ENCODE measurements at regions not wholly inside any gene's neighbourhood (a gene's known extent, or its start where the extent isn't known, plus 50 kb on each side); places are given as distances from the start of the nearest gene placed in this dataset.

DNA sequence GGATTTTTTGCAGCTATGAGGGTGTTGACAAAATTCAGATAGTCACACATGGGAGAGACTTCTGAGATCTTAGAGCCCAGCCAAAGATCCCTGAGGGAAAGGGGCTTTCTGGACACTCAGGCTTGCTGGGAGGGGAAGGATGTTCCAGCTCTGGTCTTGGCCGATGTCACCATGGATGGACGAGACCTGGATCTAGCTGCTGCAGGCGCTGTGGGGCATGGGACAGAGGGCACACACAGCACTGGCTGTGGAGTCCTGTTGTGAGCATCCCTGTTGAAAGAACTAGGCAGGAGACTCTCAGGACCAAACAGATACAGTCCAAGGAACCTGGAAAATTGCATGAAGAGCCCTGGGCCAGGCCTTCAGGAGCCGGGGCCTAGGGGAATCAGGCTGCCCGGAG lies 80.1 kb upstream of the SDK2 start:
- no peak for DNase-seq (ENCODE audit: low read depth)

DNA sequence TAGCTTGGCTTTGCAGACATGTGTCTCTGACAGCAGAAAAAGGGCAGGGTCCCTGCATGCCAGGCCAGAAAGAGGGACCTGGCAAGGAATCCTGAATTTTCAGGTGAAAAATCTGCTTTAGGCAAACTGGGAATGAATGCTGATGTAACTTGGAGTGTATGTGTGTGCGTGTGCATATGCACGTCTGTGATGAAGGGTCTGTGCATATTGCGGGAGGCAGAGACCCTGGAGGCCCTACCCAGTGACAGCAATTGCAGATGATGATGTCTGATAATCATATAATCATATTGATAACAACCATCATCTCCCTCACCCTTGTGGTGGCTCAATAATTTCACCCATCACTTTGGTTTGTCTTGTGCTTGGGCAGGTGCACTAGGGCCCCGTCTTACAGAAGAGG lies 80.7 kb upstream of the SDK2 start:
- no peak for DNase-seq (ENCODE audit: low read depth)

DNA sequence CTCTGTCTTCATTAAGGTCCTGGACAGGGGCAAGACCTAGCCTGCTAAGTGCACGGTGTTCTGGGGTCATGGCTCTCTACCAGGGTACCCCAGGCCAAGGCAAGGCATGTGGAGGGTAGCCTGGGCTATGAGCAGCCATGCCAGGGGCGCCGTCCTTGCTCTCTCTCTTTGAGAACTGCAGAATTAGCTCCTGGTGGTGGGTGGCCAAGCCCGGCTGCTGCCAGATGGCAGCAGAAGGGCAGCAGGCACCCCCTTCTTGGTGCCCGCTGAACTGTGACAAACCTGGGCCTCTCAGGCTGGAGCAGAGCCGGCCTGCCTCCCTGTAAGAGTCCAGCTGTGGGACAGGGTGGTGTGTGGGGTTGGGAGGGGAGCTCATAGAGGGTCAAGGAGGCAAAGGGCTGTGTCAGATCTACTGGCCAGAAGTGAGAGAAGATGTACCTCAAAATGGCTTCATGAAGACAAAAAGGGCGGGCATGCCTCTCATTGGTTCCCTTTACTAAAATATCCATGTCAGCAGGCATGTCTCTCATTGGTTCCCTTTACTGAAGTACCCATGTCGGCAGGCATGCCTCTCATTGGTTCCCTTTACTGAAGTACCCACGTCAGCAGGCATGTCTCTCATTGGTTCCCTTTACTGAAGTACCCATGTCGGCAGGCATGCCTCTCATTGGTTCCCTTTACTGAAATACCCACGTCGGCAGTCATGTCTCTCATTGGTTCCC lies 81.7 kb upstream of the SDK2 start:
- DNase-seq (ENCODE audit: low read depth), result no peak

DNA sequence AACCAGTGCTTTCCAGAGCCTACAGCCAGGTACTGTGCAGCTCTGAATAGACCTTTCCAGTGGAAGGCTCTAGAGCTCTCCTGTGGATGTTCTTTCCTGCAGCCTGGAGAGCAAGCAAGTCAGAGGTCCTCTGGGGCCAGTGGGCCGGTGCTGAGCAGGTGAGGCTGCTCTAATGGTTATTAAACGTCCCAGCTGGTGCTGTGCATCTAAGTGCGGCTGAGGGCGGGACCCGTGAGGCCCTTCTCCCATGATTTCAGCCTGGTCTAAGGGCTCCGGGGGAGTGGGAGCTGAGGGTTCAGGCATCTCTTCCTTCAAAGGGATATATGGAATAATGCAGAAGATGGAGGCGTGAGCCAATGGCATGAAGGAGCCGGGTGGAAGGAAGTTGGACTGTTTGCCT lies 83.7 kb upstream of the SDK2 start:
- no peak for DNase-seq (ENCODE audit: low read depth)

DNA sequence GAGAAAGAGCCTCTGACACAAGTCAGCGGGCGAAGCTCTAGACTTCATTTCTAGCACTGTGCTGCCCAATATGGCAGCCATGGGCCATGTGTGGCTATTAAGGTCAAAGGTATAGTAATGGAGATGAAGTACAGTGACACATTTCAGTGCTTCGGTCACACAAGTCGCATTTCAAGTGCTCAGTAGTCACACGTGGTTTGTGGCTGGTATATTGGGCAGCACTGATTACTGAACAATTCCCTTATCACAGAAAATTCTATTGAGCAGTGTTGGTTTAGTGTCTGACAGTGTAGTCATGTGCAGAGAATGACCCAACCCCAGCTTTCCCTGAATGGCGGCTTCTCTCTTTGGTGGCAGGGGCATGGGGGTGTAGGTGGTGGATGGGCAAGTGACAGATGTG lies 84.9 kb upstream of the SDK2 start:
- DNase-seq (ENCODE audit: low read depth), result no peak

DNA sequence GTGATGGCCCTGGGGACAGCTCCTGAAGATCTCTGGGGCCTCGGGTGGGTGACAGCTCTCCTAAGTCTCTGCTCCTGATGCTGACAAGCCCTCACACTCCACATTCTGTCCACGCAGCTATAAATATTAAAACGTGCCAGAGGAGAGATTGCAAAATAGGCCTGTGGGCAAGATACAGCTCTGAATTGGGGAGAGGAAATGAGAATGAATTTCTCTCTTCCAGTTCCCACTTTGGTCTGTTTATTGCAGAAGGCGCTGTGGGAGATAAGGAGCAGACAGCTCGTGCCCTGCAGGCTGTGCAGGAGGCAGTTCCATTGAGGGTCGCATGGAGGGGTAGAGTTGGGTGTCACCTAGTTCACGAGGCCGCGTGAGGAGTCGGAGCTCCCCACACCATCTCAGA lies 87.5 kb upstream of the SDK2 start:
- no peak for DNase-seq (ENCODE audit: low read depth)

DNA sequence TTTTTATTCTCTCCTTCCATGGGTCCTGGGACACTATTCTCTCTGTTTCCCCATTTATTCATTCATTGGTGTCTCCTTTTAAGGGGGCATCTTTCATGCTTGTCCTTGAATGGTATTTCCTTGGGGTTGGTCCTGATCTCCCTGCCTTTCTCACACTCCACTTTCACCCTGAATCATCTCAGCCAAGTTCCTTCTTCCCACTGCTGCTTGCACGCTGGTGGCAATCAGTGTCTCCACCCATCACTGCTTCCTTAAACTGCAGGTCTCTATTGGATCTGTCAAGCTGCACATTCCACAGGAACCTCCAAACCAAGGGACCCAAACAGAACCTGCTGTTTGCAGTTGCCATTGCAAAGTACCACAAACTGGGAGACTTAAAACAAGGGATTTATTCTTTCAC lies 89.3 kb upstream of the SDK2 start:
- no peak for DNase-seq (ENCODE audit: low read depth)

DNA sequence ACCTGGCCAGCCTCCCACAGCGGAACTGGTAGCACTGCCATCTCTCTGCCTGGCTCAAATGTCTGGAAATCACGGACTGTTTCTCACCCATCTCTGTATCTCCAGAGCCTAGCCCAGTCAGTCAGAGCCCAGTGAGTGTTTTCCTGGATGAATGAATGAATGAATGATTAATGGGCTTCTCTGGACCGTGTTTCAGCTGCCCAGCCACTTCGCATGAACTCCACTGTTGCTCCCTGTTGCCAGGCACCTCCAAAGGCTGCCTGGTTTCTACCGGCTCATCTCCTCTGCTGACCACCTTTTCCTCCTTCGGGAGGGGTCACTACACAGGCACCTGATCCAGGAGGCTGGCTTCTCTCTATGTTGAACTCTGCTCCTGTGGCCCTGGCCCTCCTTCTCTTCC lies 91.0 kb upstream of the SDK2 start:
- no peak for DNase-seq (ENCODE audit: low read depth)

DNA sequence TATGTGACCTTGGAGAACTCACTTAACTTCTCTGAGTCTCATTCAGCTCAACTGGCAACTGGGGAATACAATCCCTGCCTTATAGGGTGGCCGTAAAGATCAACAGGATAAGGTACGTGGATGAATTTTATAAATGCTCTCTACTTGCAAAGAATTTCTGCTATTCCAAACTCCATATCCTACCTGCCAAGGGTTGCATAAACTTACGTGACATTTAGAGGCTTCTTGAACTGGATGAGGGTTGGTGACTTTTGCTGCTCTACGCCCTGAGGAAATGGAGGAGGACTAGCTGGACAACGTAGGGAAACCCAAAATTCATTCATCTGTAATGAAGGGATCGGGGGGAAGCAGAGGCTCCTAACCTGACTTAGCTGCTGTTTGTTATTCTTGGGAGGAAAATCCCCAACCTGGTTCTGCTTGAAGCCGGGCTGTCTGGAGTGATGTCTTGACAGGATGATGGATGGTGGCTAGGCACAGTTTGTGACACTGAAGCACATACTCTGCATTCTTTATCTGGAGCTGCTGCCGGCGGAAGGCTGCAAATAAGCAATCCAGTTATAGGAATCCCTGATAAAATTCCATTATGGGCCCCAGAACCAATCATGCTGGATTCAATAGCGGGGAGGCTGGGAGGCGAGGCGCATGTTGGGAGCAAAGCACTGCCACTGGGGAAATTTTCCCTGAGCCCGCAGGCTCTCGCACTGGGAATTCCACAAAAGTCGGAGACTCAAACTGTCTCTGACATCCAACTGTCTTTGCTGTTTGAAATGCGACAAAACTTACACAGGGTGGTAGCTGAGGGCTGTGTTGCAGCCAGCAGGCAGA lies 94.7 kb upstream of the SDK2 start:
- no peak for DNase-seq (ENCODE audit: low read depth)

DNA sequence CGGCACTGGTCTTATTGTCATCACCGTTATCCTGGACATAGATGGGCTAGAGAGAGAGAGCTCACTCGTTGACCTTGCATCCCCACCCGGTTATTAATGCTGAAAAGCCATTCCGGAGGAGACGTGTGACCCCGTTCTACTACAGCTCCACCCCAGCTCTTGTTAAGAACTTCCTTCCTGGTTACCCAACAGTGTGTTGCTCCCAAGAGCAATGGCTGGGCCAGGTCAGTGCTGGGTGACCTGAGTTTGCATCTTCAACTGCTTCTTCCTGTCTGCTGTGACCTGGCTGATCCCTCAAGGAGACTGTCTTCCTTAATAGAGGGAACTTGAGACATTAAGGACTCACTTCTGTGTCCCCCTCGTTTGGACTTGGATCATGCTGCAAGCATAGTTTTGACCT lies 96.1 kb upstream of the SDK2 start:
- no peak for DNase-seq (ENCODE audit: low read depth)

DNA sequence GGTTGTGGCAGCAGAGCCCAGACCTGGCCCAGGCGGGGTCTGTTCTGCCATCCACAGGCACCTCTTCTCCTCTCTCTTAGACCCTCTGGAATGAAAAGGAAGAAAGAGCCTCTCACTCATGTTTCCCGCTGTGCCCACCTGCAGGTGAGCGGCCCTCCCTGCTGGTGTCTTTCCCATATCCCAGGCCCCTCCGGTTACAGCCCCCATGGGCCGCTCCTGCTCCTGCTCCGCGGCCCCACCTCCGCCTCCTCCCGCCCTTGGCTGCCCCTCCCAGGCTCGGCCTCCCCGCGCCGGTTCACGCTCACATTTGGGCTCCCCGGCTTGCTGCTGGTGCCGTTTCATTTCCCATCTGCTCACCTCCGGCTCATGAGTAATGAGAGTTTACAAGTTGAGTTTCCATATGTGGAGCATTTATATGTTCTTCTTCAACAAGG lies 98.7 kb upstream of the SDK2 start:
- no peak for DNase-seq (ENCODE audit: low read depth)

DNA sequence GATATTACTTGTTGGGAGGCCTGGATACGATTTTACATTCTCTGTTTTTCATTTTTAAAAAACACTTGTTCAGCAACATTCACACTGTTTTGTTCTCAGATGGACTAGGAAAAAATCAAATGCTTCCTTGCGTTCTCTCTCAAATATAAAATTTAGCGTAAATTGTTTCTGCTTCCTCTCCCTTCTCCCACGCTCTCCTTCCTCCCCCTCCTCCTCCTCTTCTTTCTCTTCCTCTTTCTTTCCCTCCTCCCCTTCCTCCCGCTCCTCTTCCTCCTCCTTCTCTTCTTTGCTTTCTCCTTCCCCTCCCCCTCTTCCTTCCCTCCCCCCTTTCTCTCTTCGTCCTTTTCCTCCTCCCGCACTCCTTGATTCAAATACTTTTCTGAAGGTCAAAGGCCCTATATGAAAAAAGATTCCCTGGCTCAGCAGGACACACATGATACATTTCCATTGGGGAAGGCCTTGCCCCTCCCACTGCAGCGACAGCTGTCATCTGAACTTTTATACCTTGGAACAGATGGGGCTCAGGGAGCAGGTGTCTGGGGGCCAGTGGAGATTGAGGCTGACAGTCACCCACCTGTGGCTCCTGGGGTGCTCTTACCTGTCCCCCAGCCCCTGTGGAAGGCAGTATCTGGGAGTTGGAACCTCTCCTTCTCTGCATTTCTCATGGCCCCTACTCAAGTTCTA lies 99.4 kb upstream of the SDK2 start:
- no peak for DNase-seq (ENCODE audit: low read depth)

DNA sequence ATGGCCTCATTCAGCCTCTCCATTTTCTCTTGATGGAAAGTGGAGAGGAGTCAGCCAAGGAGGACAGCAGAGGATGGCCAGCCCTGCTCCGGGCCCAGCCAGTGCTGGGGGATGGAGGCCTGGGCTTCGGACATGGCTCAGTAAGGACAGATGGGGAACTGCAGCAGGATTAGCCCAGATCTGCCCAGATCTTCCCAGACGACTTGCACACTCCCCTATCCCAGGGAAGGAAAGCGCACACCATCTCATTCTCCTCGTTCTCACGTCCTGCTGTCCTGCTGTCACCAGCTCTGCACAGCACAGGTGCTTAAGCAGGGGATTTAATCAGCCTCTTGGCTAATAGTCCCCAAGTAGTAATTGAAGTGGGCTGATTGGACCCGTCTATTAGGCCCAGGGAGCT lies 100.2 kb upstream of the SDK2 start:
- DNase-seq (ENCODE audit: low read depth), result no peak

DNA sequence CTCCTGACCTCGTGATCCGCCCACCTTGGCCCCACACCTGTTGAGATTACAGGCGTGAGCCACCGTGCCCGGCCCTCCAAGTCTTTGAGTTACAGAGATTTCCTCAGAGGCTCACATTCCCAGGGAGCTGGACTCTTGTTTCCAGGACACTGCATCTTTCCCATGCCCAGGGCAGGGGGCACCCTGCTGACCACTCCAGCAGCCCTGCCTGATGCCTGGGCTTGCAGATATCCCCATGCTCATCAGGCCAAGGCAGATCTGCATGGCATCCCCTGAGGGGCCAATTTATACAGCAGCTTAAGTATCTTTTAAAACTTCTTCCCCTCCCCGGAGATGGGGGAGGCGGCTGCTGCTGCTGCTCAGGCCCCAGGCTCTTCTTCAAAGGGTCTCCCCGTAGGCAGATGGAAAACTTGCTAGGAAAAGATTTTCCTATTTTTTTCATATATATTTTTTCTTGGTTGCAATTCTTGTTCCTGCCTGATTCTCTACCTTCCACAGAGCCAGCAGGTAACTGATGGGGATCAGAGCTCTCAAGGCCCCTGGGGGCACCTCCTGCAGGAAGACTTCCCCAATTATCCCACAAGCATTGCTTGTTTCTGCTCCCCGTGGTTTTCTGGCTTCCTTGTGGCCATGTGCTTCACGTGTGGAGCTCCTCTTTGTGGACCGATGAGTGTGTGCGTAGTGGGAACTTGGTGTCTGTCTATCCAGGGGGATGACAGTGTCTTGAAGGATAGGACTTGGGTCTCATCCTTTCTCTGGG lies 102.2 kb upstream of the SDK2 start:
- no peak for DNase-seq (ENCODE audit: low read depth)

DNA sequence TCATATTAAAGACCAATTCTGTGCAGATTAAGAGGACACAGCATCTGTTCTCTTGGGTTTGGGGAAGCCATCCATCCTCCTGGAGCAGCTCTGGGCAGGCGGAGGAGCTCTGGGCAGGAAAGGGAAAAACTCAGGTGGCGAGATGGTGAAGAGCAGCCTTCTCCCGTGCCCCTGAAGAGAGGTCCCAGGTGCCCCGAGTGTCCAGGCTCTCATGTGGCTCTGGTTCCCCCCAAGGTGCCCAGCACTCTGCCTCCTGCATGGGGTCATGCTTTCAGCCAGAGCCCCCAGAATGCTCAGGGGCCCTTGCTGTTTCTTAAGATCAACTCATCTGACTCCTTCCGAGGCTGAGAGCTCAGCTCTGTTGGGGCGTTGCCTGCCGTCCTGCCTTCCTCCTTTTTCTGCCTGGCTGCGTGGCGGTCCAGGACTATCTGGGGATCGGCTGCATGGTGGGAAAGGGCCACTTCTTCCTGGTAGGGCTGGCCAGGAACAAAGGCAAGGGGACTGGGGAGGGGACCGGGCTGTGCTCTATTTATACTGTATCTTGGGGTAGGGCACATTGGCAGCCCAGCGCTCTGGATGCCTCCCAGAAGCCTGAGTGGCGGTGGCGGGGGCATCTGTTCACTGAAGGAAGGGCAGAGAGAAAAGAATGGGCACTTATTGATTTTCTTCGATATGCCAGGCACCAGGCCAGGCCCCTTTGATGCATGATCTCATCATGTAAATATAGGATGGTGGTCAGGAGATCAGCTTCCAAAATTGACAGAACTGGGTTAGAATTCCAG lies 103.2 kb upstream of the SDK2 start:
- DNase-seq (ENCODE audit: low read depth), result no peak

DNA sequence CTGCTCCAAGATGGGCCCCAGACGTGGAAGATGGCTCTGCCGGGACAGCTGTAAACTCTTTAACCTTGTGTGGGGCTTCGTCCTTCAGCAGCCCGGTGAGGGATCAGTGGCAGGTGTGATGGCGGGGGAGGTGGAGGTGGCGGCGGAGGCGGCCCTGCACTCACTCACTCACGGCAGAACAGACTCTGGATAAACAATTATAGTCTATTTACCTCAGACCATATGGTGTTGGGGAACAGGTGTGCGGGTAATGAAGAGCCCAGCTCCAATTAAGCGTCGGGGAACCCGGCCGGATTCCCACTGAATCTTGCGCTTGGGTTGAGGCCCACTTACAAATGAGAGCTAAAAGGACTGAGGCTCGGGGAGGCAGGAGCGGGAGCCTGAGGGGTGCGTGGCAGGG lies 104.3 kb upstream of the SDK2 start:
- DNase-seq (ENCODE audit: low read depth), result no peak

DNA sequence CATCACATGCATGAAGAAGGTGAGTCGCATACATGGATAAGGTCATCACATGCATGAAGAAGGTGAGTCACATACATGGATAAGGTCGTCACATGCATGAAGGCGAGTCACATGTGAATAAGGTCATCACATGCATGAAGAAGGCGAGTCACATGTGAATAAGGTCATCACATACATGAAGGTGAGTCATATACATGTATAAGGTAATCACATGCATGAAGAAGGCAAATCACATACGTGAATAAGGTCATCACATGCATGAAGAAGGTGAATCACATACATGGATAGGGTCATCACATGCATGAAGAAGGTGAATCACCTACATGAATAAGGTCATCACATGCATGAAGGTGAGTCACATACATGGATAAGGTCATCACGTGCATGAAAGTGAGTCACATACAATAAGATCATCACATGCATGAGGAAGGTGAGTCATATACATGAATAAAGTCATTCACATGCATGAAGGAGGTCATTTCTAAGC lies 105.1 kb upstream of the SDK2 start:
- no peak for DNase-seq (ENCODE audit: low read depth)

DNA sequence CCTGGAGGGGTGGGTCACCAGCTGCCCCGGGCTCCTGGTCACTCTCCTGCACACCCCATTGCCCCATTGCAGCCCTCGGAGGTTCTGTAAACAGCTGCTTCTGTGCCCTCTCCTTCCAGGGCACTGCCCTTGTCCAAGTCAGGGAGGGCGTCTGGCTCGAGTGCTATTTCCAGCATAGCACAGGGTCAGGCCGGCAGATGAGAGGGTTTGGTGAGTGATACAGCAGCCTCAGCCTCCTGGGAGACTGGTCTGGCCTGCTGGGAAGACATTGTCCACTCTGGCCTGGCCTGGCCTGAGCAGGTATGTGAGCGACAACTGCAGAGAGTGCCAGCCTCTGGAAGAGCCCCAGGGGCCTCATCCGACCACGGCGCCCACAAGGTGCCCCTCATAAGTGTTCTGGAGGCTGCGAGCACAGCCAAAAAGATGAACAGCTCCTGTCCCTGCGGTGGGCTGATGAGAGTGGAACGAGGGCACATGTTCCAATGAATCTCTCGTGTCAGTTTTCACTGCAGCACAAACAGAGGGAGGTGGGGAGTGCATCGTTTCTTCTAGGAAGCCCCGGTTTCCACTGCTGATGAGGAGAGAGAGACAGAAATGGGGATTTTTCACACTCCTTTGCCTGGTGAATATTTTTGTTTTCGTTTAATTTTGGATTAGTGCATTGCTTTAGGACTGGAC lies 105.8 kb upstream of the SDK2 start:
- no peak for DNase-seq (ENCODE audit: low read depth)

DNA sequence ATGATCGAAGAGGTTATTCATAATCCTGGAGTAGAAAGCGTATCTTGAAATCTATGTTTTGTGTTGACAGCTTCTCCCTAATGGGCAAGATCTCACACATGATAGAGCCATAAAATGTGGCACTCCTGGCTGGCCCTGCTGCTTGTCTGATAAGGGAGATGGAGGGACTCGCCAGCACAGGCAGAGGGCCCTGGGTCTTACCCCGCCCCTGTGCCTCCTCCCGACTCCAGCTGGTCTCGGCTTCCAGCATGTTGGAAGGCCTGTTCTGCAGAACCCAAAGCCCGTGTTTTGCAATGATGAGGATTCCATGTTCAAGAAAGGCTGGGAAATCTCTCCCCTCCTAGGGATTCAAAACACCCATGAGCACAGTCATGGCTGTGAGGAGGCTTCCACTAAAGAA lies 106.7 kb upstream of the SDK2 start:
- DNase-seq (ENCODE audit: low read depth), result no peak

DNA sequence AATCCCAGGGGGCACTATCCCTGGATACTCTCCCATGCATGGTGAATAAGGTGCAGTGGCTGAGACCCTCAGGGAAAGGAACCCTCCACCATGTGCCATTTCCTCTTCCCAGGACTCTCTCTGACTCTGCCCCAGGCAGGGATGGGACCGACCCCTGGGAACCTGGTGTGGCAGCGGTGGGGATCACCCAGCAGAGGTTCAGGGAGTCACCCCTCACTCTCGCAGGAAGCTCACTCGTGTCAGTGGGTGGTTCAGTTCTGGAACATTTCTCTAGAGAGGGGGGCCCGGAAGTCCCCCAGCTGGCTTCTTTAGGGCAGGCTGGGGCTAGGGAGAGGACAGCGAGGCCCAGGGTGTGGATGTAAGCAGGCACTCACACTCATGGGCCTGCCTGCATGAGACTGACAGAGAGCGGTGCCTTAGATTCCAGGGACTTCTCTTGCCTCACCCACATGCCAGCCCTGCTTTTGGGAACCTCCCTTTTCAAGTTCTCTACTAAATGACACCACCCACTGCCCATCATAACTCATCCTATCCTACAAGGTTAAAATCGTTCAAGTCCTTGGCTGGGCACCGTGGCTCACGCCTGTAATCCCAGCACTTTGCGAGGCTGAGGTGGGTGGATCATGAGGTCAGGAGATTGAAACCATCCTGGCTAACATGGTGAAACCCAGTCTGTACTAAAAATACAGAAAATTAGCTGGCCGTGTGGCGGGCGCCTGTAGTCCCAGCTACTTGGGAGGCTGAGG lies 109.7 kb upstream of the SDK2 start:
- DNase-seq (ENCODE audit: low read depth), result no peak

Measured in stromal cell of bone marrow (primary cell).